ENCODE measurements at regions not wholly inside any gene's neighbourhood (a gene's known extent, or its start where the extent isn't known, plus 50 kb on each side); places are given as distances from the start of the nearest gene placed in this dataset.
"Not testable (repeated sequence)": the region's sequence is repeated elsewhere in the genome, so short reads cannot be mapped to it uniquely, and the experiment has no call there.

GRCh38 chr21:35982717-35983116, 77.6 kb downstream of the SETD4 start:
- no peak for DNase-seq (ENCODE audit: low read depth in 4 of 4, low spot score in 3 of 4)

GRCh38 chr21:35981514-35982070, 78.7 kb downstream of the SETD4 start:
- DNase-seq (ENCODE audit: low read depth in 4 of 4, low spot score in 3 of 4): no peak

- DNase-seq (ENCODE audit: low read depth in 4 of 4, low spot score in 3 of 4): no peak
Observed at GRCh38 chr21:35980821-35981220, 79.5 kb downstream of the SETD4 start.

GRCh38 chr21:35977860-35978259, 82.5 kb downstream of the SETD4 start:
- DNase-seq (ENCODE audit: low read depth in 4 of 4, low spot score in 3 of 4): not testable (repeated sequence)

- no peak for DNase-seq (ENCODE audit: low read depth in 4 of 4, low spot score in 3 of 4)
Observed at GRCh38 chr21:35976929-35977328, 83.4 kb downstream of the SETD4 start.

- DNase-seq (ENCODE audit: low read depth in 4 of 4, low spot score in 3 of 4): no peak
Observed at GRCh38 chr21:35976481-35976880, 83.8 kb downstream of the SETD4 start.

GRCh38 chr21:35974775-35975174, 85.6 kb downstream of the SETD4 start:
- DNase-seq (ENCODE audit: low read depth in 4 of 4, low spot score in 3 of 4): no peak

- no peak for DNase-seq (ENCODE audit: low read depth in 4 of 4, low spot score in 3 of 4)
Observed at GRCh38 chr21:35971824-35972223, 88.5 kb downstream of the SETD4 start.

- DNase-seq (ENCODE audit: low read depth in 4 of 4, low spot score in 3 of 4): no peak
Observed at GRCh38 chr21:35969281-35969680, 91.0 kb downstream of the SETD4 start.

GRCh38 chr21:35968564-35968963, 91.8 kb downstream of the SETD4 start:
- no peak for DNase-seq (ENCODE audit: low read depth in 4 of 4, low spot score in 3 of 4)

- DNase-seq (ENCODE audit: low read depth in 4 of 4, low spot score in 3 of 4): no peak
Observed at GRCh38 chr21:35965699-35966098, 94.6 kb downstream of the SETD4 start.

- DNase-seq (ENCODE audit: low read depth in 4 of 4, low spot score in 3 of 4): no peak
Observed at GRCh38 chr21:35963920-35964451, 96.3 kb downstream of the SETD4 start.

GRCh38 chr21:35962917-35963316, 97.4 kb downstream of the SETD4 start:
- no peak for DNase-seq (ENCODE audit: low read depth in 4 of 4, low spot score in 3 of 4)

GRCh38 chr21:35954066-35954465, 106.3 kb downstream of the SETD4 start:
- DNase-seq (ENCODE audit: low read depth in 4 of 4, low spot score in 3 of 4): no peak

- no peak for DNase-seq (ENCODE audit: low read depth in 4 of 4, low spot score in 3 of 4)
Observed at GRCh38 chr21:35953597-35953996, 106.7 kb downstream of the SETD4 start.

GRCh38 chr21:35952651-35953340, 107.5 kb downstream of the SETD4 start:
- no peak for DNase-seq (ENCODE audit: low read depth in 4 of 4, low spot score in 3 of 4)

GRCh38 chr21:35948982-35949381, 111.3 kb downstream of the SETD4 start:
- DNase-seq (ENCODE audit: low read depth in 4 of 4, low spot score in 3 of 4): no peak

GRCh38 chr21:35945089-35945671, 115.1 kb downstream of the SETD4 start:
- DNase-seq (ENCODE audit: low read depth in 4 of 4, low spot score in 3 of 4): no peak

- no peak for DNase-seq (ENCODE audit: low read depth in 4 of 4, low spot score in 3 of 4)
Observed at GRCh38 chr21:35943752-35944151, 116.6 kb downstream of the SETD4 start.

- DNase-seq (ENCODE audit: low read depth in 4 of 4, low spot score in 3 of 4): no peak
Observed at GRCh38 chr21:35942211-35943144, 117.8 kb downstream of the SETD4 start.

Measured in right renal pelvis (tissue), 4 donors.